GM20431 (cell line): ENCODE measurements at regions not wholly inside any gene's neighbourhood (a gene's known extent, or its start where the extent isn't known, plus 50 kb on each side); places are given as distances from the start of the nearest gene placed in this dataset.
"Not testable (repeated sequence)": the region's sequence is repeated elsewhere in the genome, so short reads cannot be mapped to it uniquely, and the experiment has no call there.

ENCODE experiments used
- in situ Hi-C: fragments of 300-500 bp; cut with MseI, MboI; formaldehyde crosslinking; loops from one replicate; pipeline ENCODE4 v1.15.0; 2020; ENCODE audit warnings: low sequenced_read_pairs; ENCODE audit not compliant: unreplicated experiment

- in situ Hi-C loops: not testable (repeated sequence)
Observed at GRCh38 chr12:25313266-25313990, 62.7 kb upstream of the KRAS start.

- in situ Hi-C loops: no loop called here
Observed at GRCh38 chr12:25311506-25311905, 60.8 kb upstream of the KRAS start.

GRCh38 chr12:25310071-25310470, 59.3 kb upstream of the KRAS start:
- in situ Hi-C loops: not testable (repeated sequence)

GRCh38 chr12:25308756-25309155, 58.0 kb upstream of the KRAS start:
- in situ Hi-C loops: no loop called here

GRCh38 chr12:25307818-25308217, 57.1 kb upstream of the KRAS start:
- in situ Hi-C loops: no loop called here

GRCh38 chr12:25301798-25302197, 51.1 kb upstream of the KRAS start:
- in situ Hi-C loops: no loop called here
